PC-9 (cell line): ENCODE measurements at regions not wholly inside any gene's neighbourhood (a gene's known extent, or its start where the extent isn't known, plus 50 kb on each side); places are given as distances from the start of the nearest gene placed in this dataset.

Source experiments
- EZH2 ChIP-seq: fragments of 200-600 bp; sonication (generic); IDR thresholded peaks from 2 replicates; pipeline ENCODE4 v1.8.0; 2017; ENCODE audit warnings: antibody characterized with exemption, low read depth
- TF ChIP-seq, protein P1 (sequence below): fragments of 200-600 bp; sonication (generic); conservative IDR thresholded peaks from 2 replicates; pipeline ENCODE4 v1.6.1; 2017; ENCODE audit warnings: mixed run types, antibody characterized with exemption, mild to moderate bottlenecking, moderate library complexity

DNA sequence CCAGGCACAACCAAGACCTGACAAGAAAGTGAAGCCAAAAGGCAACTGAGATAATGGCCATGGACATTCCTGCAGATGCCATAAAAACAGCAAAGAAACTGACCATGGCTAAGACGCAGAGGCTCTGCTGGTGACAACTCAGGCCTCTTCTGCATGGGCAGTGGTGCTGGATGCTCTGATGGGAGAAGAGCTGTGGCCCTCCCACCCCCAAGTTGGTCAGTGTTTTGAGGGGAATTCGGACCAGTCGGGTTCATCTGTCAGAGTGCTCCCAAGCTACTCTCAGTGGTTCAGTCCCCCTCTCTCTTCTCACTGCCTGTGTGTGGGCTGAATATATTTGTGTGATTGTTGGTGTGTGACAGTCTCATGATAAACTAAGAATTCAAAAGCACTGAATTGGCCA, 79.0 kb upstream of the GPR26 start:
- TF ChIP-seq, protein P1, sequence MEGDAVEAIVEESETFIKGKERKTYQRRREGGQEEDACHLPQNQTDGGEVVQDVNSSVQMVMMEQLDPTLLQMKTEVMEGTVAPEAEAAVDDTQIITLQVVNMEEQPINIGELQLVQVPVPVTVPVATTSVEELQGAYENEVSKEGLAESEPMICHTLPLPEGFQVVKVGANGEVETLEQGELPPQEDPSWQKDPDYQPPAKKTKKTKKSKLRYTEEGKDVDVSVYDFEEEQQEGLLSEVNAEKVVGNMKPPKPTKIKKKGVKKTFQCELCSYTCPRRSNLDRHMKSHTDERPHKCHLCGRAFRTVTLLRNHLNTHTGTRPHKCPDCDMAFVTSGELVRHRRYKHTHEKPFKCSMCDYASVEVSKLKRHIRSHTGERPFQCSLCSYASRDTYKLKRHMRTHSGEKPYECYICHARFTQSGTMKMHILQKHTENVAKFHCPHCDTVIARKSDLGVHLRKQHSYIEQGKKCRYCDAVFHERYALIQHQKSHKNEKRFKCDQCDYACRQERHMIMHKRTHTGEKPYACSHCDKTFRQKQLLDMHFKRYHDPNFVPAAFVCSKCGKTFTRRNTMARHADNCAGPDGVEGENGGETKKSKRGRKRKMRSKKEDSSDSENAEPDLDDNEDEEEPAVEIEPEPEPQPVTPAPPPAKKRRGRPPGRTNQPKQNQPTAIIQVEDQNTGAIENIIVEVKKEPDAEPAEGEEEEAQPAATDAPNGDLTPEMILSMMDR: no peak
- no peak for TF ChIP-seq EZH2
